Stimulated activated effector memory CD8-positive, alpha-beta T cell treated with anti-CD3 and anti-CD28 coated beads, Interleukin-12 subunit alpha, Interleukin-12 subunit beta, amount 100 ng/mL, for 72 hours (primary cell): ENCODE measurements at regions not wholly inside any gene's neighbourhood (a gene's known extent, or its start where the extent isn't known, plus 50 kb on each side); places are given as distances from the start of the nearest gene placed in this dataset.
"Not testable (repeated sequence)": the region's sequence is repeated elsewhere in the genome, so short reads cannot be mapped to it uniquely, and the experiment has no call there.

Experiments used
- ATAC-seq: fragments of 150-1000 bp; cut with Tn5 transposase; 2 replicates; pipeline ENCODE4 v1.10.0; 2021
- DNase-seq, 2 donors: peaks; one replicate each; pipeline ENCODE4 v3.0.0; 2021 to 2022; ENCODE audit warnings: low spot score in 2 of 2
- H3K27ac Mint-ChIP-seq: one replicate; pipeline ENCODE4 v1.8.0; 2022; ENCODE audit warnings: mild to moderate bottlenecking, mixed read lengths
- H3K36me3 Mint-ChIP-seq: one replicate; pipeline ENCODE4 v1.8.0; 2022; ENCODE audit warnings: mild to moderate bottlenecking, mixed read lengths
- H3K4me1 Mint-ChIP-seq: one replicate; pipeline ENCODE4 v1.8.0; 2022; ENCODE audit warnings: mixed read lengths
- H3K4me3 Mint-ChIP-seq: one replicate; pipeline ENCODE4 v1.8.0; 2022; ENCODE audit warnings: mild to moderate bottlenecking, mixed read lengths
- H3K9me3 Mint-ChIP-seq: one replicate; pipeline ENCODE4 v1.8.0; 2022; ENCODE audit warnings: mixed read lengths

GRCh38 chr14:95769431-95769830, 55.5 kb upstream of the TCL1A start:
- H3K36me3 Mint-ChIP-seq, H3K9me3 Mint-ChIP-seq, DNase-seq, H3K4me1 Mint-ChIP-seq, ATAC-seq, H3K27ac Mint-ChIP-seq, H3K4me3 Mint-ChIP-seq: not testable (repeated sequence)

DNA sequence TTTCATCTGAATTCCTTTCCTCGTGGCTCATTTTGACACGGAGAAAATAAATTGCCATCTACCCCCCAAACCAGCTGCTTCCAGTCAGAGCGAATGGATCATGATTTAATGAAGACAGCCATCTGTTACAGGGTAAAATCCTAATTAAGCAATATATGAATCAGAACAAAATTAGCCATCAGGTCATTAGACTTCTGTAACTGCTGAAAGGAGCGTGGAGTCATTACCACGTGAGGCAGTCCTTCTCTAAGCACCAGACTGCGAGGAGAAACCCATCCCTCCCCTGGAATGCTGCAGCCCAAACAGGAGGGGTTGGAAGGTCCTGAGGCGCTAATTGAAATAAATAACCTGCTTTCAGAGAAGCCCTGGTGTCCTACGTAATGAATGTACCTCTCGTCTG, 51.1 kb upstream of the TCL1A start:
- Mint-ChIP-seq H3K9me3 (no peaks in the 10 kb centered on the region), H3K36me3 (no peaks in the 10 kb centered on the region), H3K27ac (no peak overlapping the region), H3K4me1 (no peaks in the 10 kb centered on the region), H3K4me3 (no peak overlapping the region)
- DNase-seq (no peak), ATAC-seq (no peak)

DNA sequence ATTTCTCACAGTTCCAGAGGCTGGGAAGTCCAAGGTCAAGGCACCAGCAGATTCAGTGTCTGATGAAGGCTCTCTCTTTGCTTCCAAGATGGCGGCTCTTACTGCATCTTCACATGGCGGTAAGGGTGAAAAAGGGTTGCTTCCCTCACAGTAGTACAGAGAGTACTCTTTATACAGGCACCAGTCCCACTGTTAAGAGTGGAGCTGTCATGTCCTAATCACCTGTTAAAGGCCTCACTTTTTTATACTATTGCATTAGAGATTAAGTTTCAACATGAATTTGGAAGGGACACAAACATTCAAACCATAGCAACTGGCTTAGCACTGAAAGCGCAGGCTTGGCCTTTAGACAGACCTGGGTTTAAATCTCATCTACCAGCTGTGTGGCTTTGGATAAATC, 50.0 kb upstream of the TCL1A start:
- H3K27ac Mint-ChIP-seq: no peak overlapping the region
- no peaks in the 10 kb centered on the region for H3K9me3 Mint-ChIP-seq
- H3K4me1 Mint-ChIP-seq: no peaks in the 10 kb centered on the region
- H3K36me3 Mint-ChIP-seq: no peaks in the 10 kb centered on the region
- DNase-seq (no peak), ATAC-seq (no peak)
- no peak overlapping the region for H3K4me3 Mint-ChIP-seq
